B cell (primary cell): ENCODE measurements at regions not wholly inside any gene's neighbourhood (a gene's known extent, or its start where the extent isn't known, plus 50 kb on each side); places are given as distances from the start of the nearest gene placed in this dataset.

Experiments used
- ATAC-seq: fragments of 200-7000 bp; cut with Tn5 transposase; one replicate; pipeline ENCODE4 v1.10.0; 2021; ENCODE audit warnings: low read depth, mild to moderate bottlenecking, moderate number of reproducible peaks, moderate library complexity
- CTCF ChIA-PET: fragments of 350-600 bp; sonication (Branson Sonifier 250); formaldehyde crosslinking; loops from one replicate; lab custom pipeline; 2021; ENCODE audit warnings: antibody characterized with exemption, inconsistent platforms; lab: Charles Lee
- POLR2A ChIA-PET: fragments of 350-600 bp; sonication (Branson Sonifier 250); formaldehyde crosslinking; loops from one replicate; lab custom pipeline; 2021; ENCODE audit warnings: antibody characterized with exemption; lab: Charles Lee
- DNase-seq: peaks from one replicate; pipeline ENCODE4 v3.0.0; 2013
- H2AFZ ChIP-seq: 2 replicates; pipeline ENCODE4 v1.6.1; 2012; ENCODE audit warnings: mild to moderate bottlenecking, low read depth, low read length; ENCODE audit not compliant: insufficient read depth, poor library complexity, severe bottlenecking
- H3K27ac ChIP-seq, 2 donors: 1 replicate in 1 of 2; 2 replicates in 1 of 2; pipeline ENCODE4 v1.5.1; 2012 to 2013; ENCODE audit warnings: low read length in 2 of 2, mild to moderate bottlenecking in 2 of 2, moderate library complexity in 1 of 2
- H3K27me3 ChIP-seq, 4 experiments: fragments of 200-600 bp in 1 of 4; sonication (generic) in 1 of 4; replicated peaks in 1 of 4; 1 replicate in 2 of 4; 2 replicates in 2 of 4; pipeline versions ENCODE4 v1.6.1 to v1.7.0; 2013 to 2016; ENCODE audit warnings: low read length in 3 of 4, mild to moderate bottlenecking in 2 of 4, mixed read lengths in 1 of 4, moderate library complexity in 1 of 4; ENCODE audit not compliant: insufficient read depth in 4 of 4, control insufficient read depth in 3 of 4; ENCODE audit errors: control extremely low read depth in 1 of 4
- H3K36me3 ChIP-seq, 2 experiments: replicated peaks in 1 of 2; 1 replicate in 1 of 2; 2 replicates in 1 of 2; pipeline versions ENCODE4 v1.6.1 to v1.7.1; 2013; ENCODE audit warnings: low read length in 1 of 2; ENCODE audit not compliant: insufficient read depth in 2 of 2, control insufficient read depth in 1 of 2; ENCODE audit errors: control extremely low read depth in 1 of 2, extremely low read depth in 1 of 2
- H3K4me1 ChIP-seq, 2 donors: fragments of 200-600 bp in 1 of 2; sonication (generic) in 1 of 2; 1 replicate in 1 of 2; 2 replicates in 1 of 2; pipeline versions ENCODE4 v1.5.1 to v1.6.1; 2013 to 2017; ENCODE audit warnings: low read length in 2 of 2; ENCODE audit not compliant: control insufficient read depth in 2 of 2, insufficient read depth in 2 of 2
- H3K4me2 ChIP-seq: replicated peaks from 2 replicates; pipeline ENCODE3; 2012; ENCODE audit warnings: mild to moderate bottlenecking, low read depth, low read length; ENCODE audit not compliant: poor library complexity, severe bottlenecking
- H3K4me3 ChIP-seq, 5 experiments: fragments of 200-600 bp in 1 of 5; sonication (generic) in 1 of 5; 1 replicate in 3 of 5; 2 replicates in 2 of 5; pipeline versions ENCODE4 v1.5.1 to v1.7.0; 2011 to 2016; ENCODE audit warnings: low read length in 4 of 5, mild to moderate bottlenecking in 4 of 5, low read depth in 2 of 5, control low read depth in 1 of 5, moderate library complexity in 1 of 5; ENCODE audit not compliant: insufficient read depth in 1 of 5; ENCODE audit errors: control extremely low read depth in 1 of 5, extremely low read depth in 1 of 5
- H3K79me2 ChIP-seq: fragments of 200-600 bp; sonication (generic); one replicate; pipeline ENCODE4 v1.6.0; 2016; ENCODE audit warnings: low read length; ENCODE audit not compliant: control insufficient read depth, insufficient read depth
- H3K9ac ChIP-seq: fragments of 200-600 bp; sonication (generic); 2 replicates; pipeline ENCODE4 v1.6.1; 2017; ENCODE audit warnings: mild to moderate bottlenecking, low read length, moderate library complexity
- H3K9me3 ChIP-seq, 3 donors: one replicate each; pipeline versions ENCODE4 v1.6.1 to v1.7.1; 2013; ENCODE audit warnings: low read length in 2 of 3; ENCODE audit not compliant: control insufficient read depth in 2 of 3, insufficient read depth in 1 of 3; ENCODE audit errors: control extremely low read depth in 1 of 3
- H4K20me1 ChIP-seq: 2 replicates; pipeline ENCODE4 v1.6.0; 2012; ENCODE audit warnings: mild to moderate bottlenecking, low read length; ENCODE audit not compliant: insufficient read depth, control insufficient read depth, poor library complexity, severe bottlenecking
- H3K27ac Mint-ChIP-seq: one replicate; pipeline ENCODE4 v1.8.0; 2021; ENCODE audit warnings: mixed read lengths
- H3K27me3 Mint-ChIP-seq: one replicate; pipeline ENCODE4 v1.8.0; 2021; ENCODE audit warnings: mixed read lengths
- H3K4me1 Mint-ChIP-seq: one replicate; pipeline ENCODE4 v1.8.0; 2021; ENCODE audit warnings: mixed read lengths
- H3K4me3 Mint-ChIP-seq: one replicate; pipeline ENCODE4 v1.8.0; 2021; ENCODE audit warnings: mixed read lengths
- H3K9me3 Mint-ChIP-seq: one replicate; pipeline ENCODE4 v1.8.0; 2022; ENCODE audit warnings: mixed read lengths; ENCODE audit not compliant: insufficient read depth
- EZH2 ChIP-seq: IDR thresholded peaks from 2 replicates; pipeline ENCODE4 v1.6.1; 2012; ENCODE audit warnings: borderline replicate concordance, low read depth, mild to moderate bottlenecking, moderate library complexity, low read length; ENCODE audit not compliant: insufficient read depth, poor library complexity, severe bottlenecking
- WGBS: methylation state at CpG from one replicate; pipeline ENCODE4 v1.1.5; 2013; ENCODE audit warnings: missing lambda C conversion rate; ENCODE audit not compliant: insufficient coverage; 5-methylcytosine and 5-hydroxymethylcytosine counted together
- intact Hi-C: fragments of 100-400 bp; cut with micrococcal nuclease; formaldehyde crosslinking; loops from one replicate; pipeline ENCODE4 v1.10.0; 2022
- TF ChIP-seq, protein P1 (sequence below): fragments of 200-600 bp; IDR thresholded peaks from one replicate; pipeline ENCODE4 v1.8.0; 2022; ENCODE audit warnings: antibody characterized with exemption, mild to moderate bottlenecking

- Histone ChIP-seq H3K4me1 (no peaks in the 10 kb centered on the region), H3K4me3 (no peak overlapping the region), H3K9me3 (no peaks in the 10 kb centered on the region), H2AFZ (no peak overlapping the region), H3K4me2 (no peak overlapping the region), H3K9ac (no peak overlapping the region), H4K20me1 (no peaks in the 10 kb centered on the region), H3K36me3 (no peaks in the 10 kb centered on the region), H3K79me2 (no peaks in the 10 kb centered on the region), H3K27ac (no peak overlapping the region), H3K27me3 (no peaks in the 10 kb centered on the region)
- WGBS, result 33% methylated on average over 1 of the region's 8 CpGs
- no peak for ATAC-seq
- no peaks in the 10 kb centered on the region for H3K4me1 Mint-ChIP-seq
- H3K27me3 Mint-ChIP-seq, result no peaks in the 10 kb centered on the region
- no peak for DNase-seq
- POLR2A ChIA-PET, result no interaction called here
- H3K27ac Mint-ChIP-seq, result no peak overlapping the region
- no peak for TF ChIP-seq EZH2
- TF ChIP-seq, protein P1, sequence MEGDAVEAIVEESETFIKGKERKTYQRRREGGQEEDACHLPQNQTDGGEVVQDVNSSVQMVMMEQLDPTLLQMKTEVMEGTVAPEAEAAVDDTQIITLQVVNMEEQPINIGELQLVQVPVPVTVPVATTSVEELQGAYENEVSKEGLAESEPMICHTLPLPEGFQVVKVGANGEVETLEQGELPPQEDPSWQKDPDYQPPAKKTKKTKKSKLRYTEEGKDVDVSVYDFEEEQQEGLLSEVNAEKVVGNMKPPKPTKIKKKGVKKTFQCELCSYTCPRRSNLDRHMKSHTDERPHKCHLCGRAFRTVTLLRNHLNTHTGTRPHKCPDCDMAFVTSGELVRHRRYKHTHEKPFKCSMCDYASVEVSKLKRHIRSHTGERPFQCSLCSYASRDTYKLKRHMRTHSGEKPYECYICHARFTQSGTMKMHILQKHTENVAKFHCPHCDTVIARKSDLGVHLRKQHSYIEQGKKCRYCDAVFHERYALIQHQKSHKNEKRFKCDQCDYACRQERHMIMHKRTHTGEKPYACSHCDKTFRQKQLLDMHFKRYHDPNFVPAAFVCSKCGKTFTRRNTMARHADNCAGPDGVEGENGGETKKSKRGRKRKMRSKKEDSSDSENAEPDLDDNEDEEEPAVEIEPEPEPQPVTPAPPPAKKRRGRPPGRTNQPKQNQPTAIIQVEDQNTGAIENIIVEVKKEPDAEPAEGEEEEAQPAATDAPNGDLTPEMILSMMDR, result no peak
- no peak overlapping the region for H3K4me3 Mint-ChIP-seq
- CTCF ChIA-PET, result no interaction called here
- intact Hi-C loops, result no loop called here
- H3K9me3 Mint-ChIP-seq, result peaks cover 3% of the 10 kb centered on the region
Observed at GRCh38 chr4:179465131-179465797, 2023.0 kb upstream of the AGA start.

- Histone ChIP-seq H3K27ac (no peak overlapping the region), H4K20me1 (no peaks in the 10 kb centered on the region), H3K36me3 (no peaks in the 10 kb centered on the region), H3K9ac (no peak overlapping the region), H3K27me3 (no peaks in the 10 kb centered on the region), H3K4me2 (no peak overlapping the region), H3K4me1 (no peaks in the 10 kb centered on the region), H2AFZ (no peak overlapping the region), H3K79me2 (no peaks in the 10 kb centered on the region), H3K9me3 (no peaks in the 10 kb centered on the region), H3K4me3 (no peak overlapping the region)
- Mint-ChIP-seq H3K9me3 (no peaks in the 10 kb centered on the region), H3K27ac (no peak overlapping the region), H3K4me3 (no peak overlapping the region), H3K4me1 (no peaks in the 10 kb centered on the region), H3K27me3 (no peaks in the 10 kb centered on the region)
- POLR2A ChIA-PET, result no interaction called here
- WGBS, result no CpG with 5 or more reads among the region's 1 CpG
- DNase-seq (no peak), ATAC-seq (no peak)
- intact Hi-C loops, result no loop called here
- TF ChIP-seq, protein P1, result no peak
- TF ChIP-seq EZH2, result no peak
- CTCF ChIA-PET, result no interaction called here
Observed at GRCh38 chr4:179467878-179468277, 2025.6 kb upstream of the AGA start.
